ENCODE measurements at regions not wholly inside any gene's neighbourhood (a gene's known extent, or its start where the extent isn't known, plus 50 kb on each side); places are given as distances from the start of the nearest gene placed in this dataset.

- intact Hi-C loops (cut with micrococcal nuclease) = no loop called here
- Histone ChIP-seq H3K27ac (ENCODE audit: low read length in 2 of 2) (no peak overlapping the region), H3K4me2 (replicated peaks; ENCODE audit: low read depth, low read length, poor library complexity, severe bottlenecking) (no peak overlapping the region), H3K79me2 (ENCODE audit: control insufficient read depth, insufficient read depth, low read length) (no peaks in the 10 kb centered on the region), H2AFZ (ENCODE audit: insufficient read depth, low read depth, low read length, poor library complexity, severe bottlenecking) (no peak overlapping the region), H3K9me3 (ENCODE audit: control extremely low read depth in 1 of 3, control insufficient read depth in 2 of 3, insufficient read depth in 1 of 3, low read length in 2 of 3) (no peaks in the 10 kb centered on the region), H3K36me3 (replicated peaks in 1 of 2; ENCODE audit: control extremely low read depth in 1 of 2, control insufficient read depth in 1 of 2, extremely low read depth in 1 of 2, insufficient read depth in 2 of 2, low read length in 1 of 2) (no peaks in the 10 kb centered on the region), H3K4me1 (ENCODE audit: control insufficient read depth in 2 of 2, insufficient read depth in 2 of 2, low read length in 2 of 2) (no peaks in the 10 kb centered on the region), H3K27me3 (replicated peaks in 1 of 4; ENCODE audit: control extremely low read depth in 1 of 4, control insufficient read depth in 3 of 4, insufficient read depth in 4 of 4, low read length in 3 of 4) (no peaks in the 10 kb centered on the region), H3K4me3 (ENCODE audit: control extremely low read depth in 1 of 5, extremely low read depth in 1 of 5, insufficient read depth in 1 of 5, low read depth in 2 of 5, low read length in 4 of 5) (no peak overlapping the region), H3K9ac (ENCODE audit: low read length) (no peak overlapping the region), H4K20me1 (ENCODE audit: control insufficient read depth, insufficient read depth, low read length, poor library complexity, severe bottlenecking) (no peaks in the 10 kb centered on the region)
- DNase-seq (no peak), ATAC-seq (ENCODE audit: low read depth) (no peak)
- Mint-ChIP-seq H3K9me3 (ENCODE audit: insufficient read depth) (no peaks in the 10 kb centered on the region), H3K4me3 (no peak overlapping the region), H3K27ac (no peak overlapping the region), H3K4me1 (no peaks in the 10 kb centered on the region), H3K27me3 (peaks cover 17% of the 10 kb centered on the region)
- POLR2A ChIA-PET = no interaction called here
- TF ChIP-seq, protein P1, sequence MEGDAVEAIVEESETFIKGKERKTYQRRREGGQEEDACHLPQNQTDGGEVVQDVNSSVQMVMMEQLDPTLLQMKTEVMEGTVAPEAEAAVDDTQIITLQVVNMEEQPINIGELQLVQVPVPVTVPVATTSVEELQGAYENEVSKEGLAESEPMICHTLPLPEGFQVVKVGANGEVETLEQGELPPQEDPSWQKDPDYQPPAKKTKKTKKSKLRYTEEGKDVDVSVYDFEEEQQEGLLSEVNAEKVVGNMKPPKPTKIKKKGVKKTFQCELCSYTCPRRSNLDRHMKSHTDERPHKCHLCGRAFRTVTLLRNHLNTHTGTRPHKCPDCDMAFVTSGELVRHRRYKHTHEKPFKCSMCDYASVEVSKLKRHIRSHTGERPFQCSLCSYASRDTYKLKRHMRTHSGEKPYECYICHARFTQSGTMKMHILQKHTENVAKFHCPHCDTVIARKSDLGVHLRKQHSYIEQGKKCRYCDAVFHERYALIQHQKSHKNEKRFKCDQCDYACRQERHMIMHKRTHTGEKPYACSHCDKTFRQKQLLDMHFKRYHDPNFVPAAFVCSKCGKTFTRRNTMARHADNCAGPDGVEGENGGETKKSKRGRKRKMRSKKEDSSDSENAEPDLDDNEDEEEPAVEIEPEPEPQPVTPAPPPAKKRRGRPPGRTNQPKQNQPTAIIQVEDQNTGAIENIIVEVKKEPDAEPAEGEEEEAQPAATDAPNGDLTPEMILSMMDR (IDR thresholded peaks at IDR 0.05) = no peak
- no peak for TF ChIP-seq EZH2 (IDR thresholded peaks at IDR 0.05; ENCODE audit: borderline replicate concordance, insufficient read depth, low read depth, low read length, poor library complexity, severe bottlenecking)
- CTCF ChIA-PET = no interaction called here
- 83% methylated on average over 2 of the region's 2 CpGs for whole genome bisulfite sequencing (ENCODE audit: insufficient coverage)
Observed at GRCh38 chr5:68947986-68948385, 145.8 kb upstream of the SLC30A5 start.

DNA sequence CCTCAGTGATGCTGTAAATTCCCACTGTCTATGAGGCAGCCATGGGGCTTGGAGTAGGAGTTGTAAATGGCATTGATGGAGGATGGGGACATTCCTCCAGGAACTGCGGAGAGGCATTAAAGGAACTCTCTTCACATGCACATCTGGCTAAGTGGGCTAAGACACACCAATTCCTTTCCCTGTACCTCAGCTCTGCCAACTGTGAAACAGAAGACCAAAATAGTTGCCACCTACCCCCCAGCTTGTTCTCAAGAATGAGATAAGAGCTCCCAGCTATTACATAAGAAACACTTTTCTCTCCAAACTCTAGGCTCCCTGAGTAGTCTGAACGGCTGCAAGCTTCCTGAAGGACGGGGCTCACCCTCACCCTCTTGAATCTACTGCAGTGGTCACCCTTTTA is 144.6 kb upstream of the SLC30A5 start:
- H3K4me1 Mint-ChIP-seq = no peaks in the 10 kb centered on the region
- no peak overlapping the region for H3K27ac Mint-ChIP-seq
- peaks cover 17% of the 10 kb centered on the region for H3K27me3 Mint-ChIP-seq
- ATAC-seq (ENCODE audit: low read depth) (no peak), DNase-seq (no peak)
- Histone ChIP-seq H3K4me1 (ENCODE audit: control insufficient read depth in 2 of 2, insufficient read depth in 2 of 2, low read length in 2 of 2) (no peaks in the 10 kb centered on the region), H3K79me2 (ENCODE audit: control insufficient read depth, insufficient read depth, low read length) (no peaks in the 10 kb centered on the region), H3K36me3 (replicated peaks in 1 of 2; ENCODE audit: control extremely low read depth in 1 of 2, control insufficient read depth in 1 of 2, extremely low read depth in 1 of 2, insufficient read depth in 2 of 2, low read length in 1 of 2) (no peaks in the 10 kb centered on the region), H3K9me3 (ENCODE audit: control extremely low read depth in 1 of 3, control insufficient read depth in 2 of 3, insufficient read depth in 1 of 3, low read length in 2 of 3) (no peaks in the 10 kb centered on the region), H2AFZ (ENCODE audit: insufficient read depth, low read depth, low read length, poor library complexity, severe bottlenecking) (no peak overlapping the region), H4K20me1 (ENCODE audit: control insufficient read depth, insufficient read depth, low read length, poor library complexity, severe bottlenecking) (no peaks in the 10 kb centered on the region), H3K4me2 (replicated peaks; ENCODE audit: low read depth, low read length, poor library complexity, severe bottlenecking) (no peak overlapping the region), H3K9ac (ENCODE audit: low read length) (no peak overlapping the region), H3K4me3 (ENCODE audit: control extremely low read depth in 1 of 5, extremely low read depth in 1 of 5, insufficient read depth in 1 of 5, low read depth in 2 of 5, low read length in 4 of 5) (no peak overlapping the region), H3K27ac (ENCODE audit: low read length in 2 of 2) (no peak overlapping the region), H3K27me3 (replicated peaks in 1 of 4; ENCODE audit: control extremely low read depth in 1 of 4, control insufficient read depth in 3 of 4, insufficient read depth in 4 of 4, low read length in 3 of 4) (no peaks in the 10 kb centered on the region)
- POLR2A ChIA-PET = no interaction called here
- no peaks in the 10 kb centered on the region for H3K9me3 Mint-ChIP-seq (ENCODE audit: insufficient read depth)
- H3K4me3 Mint-ChIP-seq = no peak overlapping the region
- WGBS (ENCODE audit: insufficient coverage) = no CpG with 5 or more reads among the region's 3 CpGs
- CTCF ChIA-PET = no interaction called here
- TF ChIP-seq, protein P1 (IDR thresholded peaks at IDR 0.05) = no peak
- no peak for TF ChIP-seq EZH2 (IDR thresholded peaks at IDR 0.05; ENCODE audit: borderline replicate concordance, insufficient read depth, low read depth, low read length, poor library complexity, severe bottlenecking)
- intact Hi-C loops (cut with micrococcal nuclease) = no loop called here
